PC-3 (cell line): ENCODE measurements at regions not wholly inside any gene's neighbourhood (a gene's known extent, or its start where the extent isn't known, plus 50 kb on each side); places are given as distances from the start of the nearest gene placed in this dataset.

ENCODE experiments used
- CTCF ChIP-seq: fragments of 300-600 bp; sonication (generic); conservative IDR thresholded peaks from 2 replicates; pipeline ENCODE4 v1.5.1; 2017; ENCODE audit warnings: antibody characterized with exemption, low read depth, mild to moderate bottlenecking, low read length
- EZH2 ChIP-seq: fragments of 300-600 bp; sonication (generic); IDR thresholded peaks from one replicate; pipeline ENCODE4 v1.6.1; 2017; ENCODE audit warnings: antibody characterized with exemption, mild to moderate bottlenecking, low read length; ENCODE audit not compliant: unreplicated experiment

GRCh38 chr1:166605137-166605536 is 234.1 kb upstream of the POGK start:
- no peak for TF ChIP-seq CTCF
- TF ChIP-seq EZH2 = no peak
